ENCODE measurements at regions not wholly inside any gene's neighbourhood (a gene's known extent, or its start where the extent isn't known, plus 50 kb on each side); places are given as distances from the start of the nearest gene placed in this dataset.

DNA sequence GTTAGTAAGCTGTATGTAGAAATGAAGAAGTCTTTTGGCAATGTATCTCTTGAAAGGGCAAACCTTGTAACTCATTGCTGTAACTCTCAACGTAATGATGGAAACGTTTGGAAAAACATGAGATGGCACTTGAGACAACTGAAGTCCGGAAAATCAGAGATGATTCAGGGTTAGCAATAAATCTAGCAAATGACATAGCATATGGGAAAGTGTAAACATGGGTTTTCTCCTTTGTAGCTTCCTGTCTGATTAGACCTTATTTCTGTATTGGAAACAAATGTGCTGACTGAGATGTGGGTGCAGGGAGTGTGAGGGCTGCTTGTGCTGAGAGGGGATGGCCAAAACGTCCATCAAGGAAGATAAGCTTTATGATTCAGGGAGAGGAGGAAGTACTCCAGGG is 110.7 kb upstream of the FAM20A start:
- intact Hi-C loops (cut with DNase I), result no loop called here
- ATAC-seq (ENCODE audit: poor library complexity) (no peak), DNase-seq (no peak)

DNA sequence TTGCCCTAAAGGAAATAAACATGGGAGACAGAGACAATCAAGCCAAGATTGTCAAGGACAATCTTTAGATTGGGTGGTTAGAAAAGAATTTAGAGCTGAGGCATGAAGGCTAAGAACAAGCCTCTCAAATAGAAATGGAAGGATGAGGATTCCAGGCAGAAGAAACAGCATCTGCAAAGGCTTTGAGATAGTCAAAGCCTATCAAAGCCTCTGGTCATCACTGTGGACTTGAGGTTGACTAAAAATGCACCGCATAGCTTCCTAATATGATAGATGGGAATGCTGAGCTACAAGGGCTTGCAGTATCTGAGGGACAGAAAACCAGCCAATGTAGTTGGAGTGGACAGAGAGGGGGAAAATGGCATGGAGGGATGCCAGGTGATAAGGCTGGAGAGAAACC is 109.8 kb upstream of the FAM20A start:
- no peak for DNase-seq
- ATAC-seq (ENCODE audit: poor library complexity), result no peak
- intact Hi-C loops (cut with DNase I), result no loop called here

DNA sequence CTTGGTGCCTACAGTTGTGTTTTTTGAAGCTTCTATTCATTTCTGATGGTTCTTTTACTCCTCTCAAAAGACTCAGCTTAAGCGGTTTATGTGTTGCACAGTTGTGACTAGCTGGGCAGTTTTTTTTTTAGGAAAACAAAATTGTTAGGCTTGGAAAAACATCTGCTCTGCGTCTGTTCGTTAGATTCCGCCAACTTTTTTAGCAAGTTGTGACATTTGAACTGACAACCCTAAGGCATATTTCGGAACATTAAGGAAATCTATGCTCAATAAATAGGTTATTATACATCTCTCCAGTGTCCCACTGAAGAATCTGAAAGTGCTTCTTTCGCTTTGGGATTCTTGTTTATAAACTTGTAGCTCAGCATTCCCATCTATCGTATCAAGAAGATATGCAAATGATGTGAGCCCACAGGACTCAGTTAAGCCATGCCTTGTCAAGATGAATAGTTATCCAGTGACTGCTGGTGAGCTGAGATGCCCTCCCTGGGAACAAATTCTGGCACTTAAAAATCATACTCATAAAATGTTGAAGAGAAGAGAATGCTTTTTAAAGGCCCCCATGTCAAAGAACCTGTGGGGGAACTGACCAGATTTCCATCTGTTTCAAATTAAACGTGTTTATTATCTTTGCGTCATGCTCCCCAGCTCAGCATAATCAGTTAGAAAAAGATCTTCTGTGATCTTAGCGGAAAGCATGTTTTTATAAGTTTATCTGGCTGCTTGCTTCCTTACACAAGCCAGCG is 109.0 kb upstream of the FAM20A start:
- DNase-seq, result no peak
- intact Hi-C loops (cut with DNase I), result no loop called here
- peak; percentile 55 for ATAC-seq (ENCODE audit: poor library complexity)

DNA sequence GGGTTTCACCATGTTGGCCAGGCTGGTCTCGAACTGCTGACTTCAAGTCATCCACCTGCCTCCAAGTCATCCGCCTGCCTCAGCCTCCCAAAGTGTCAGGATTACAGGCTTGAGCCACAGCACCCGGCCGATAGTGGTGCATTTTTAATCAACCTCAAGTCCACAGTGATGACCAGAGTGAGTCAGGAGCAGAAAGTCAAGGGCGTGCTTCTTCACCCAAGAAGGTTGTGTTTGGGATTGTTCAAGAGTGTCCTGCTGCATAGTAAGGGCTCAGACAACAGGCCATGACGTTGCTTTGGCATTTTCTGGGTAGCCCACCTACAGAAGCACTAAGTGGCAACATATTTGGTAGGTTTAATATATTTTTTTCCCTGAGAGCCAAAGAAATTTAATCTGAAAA is 108.3 kb upstream of the FAM20A start:
- DNase-seq (no peak), ATAC-seq (ENCODE audit: poor library complexity) (no peak)
- intact Hi-C loops (cut with DNase I), result no loop called here

DNA sequence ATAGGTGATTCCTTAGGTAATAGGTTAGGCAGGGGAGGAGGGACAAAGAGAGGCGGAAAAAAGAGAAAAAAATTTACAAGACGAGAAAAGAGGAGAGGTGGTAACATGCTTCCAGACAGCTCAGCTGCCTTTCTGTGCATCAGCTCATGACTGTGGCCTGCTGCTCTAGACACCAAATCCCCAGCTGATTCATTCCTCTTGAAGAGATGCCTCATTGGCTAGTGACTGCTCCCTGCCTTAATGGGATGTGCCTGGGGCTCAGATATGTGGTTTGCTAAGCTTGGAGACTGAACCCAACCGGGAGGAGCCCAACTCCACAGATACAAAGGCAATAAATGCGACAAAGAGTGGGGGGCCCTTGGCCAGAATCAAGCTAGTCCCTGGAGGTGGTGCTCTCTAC is 105.9 kb upstream of the FAM20A start:
- intact Hi-C loops (cut with DNase I), result no loop called here
- no peak for DNase-seq
- ATAC-seq (ENCODE audit: poor library complexity), result peak; percentile 42

DNA sequence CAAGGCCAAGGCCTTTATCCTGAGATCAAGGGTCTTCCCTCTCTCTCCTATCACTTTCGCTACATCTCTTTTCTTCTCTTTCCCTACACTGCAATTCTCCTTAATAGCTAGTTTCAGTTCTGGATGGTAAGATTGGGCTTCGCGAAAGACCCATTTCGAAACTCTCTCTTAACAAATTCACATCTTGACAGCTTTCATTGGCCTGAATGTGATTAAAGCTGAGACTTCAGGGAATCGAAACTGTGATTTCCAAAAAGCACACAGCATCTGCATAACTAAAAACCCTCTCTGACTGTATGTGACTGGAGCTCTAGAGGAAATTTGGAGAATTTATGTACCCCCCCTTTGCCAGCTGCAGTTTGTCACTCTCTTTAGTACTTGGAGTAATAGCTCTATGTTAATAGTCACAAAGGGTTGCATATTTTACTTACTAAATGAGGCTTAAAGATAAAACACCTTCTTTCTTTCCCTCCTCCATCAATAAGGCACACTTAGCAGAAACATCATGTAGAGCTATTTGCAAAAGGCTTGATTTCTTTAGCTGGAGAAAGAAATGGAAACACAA is 105.3 kb upstream of the FAM20A start:
- ATAC-seq (ENCODE audit: poor library complexity) (peak; percentile 50), DNase-seq (no peak)
- intact Hi-C loops (cut with DNase I), result no loop called here

DNA sequence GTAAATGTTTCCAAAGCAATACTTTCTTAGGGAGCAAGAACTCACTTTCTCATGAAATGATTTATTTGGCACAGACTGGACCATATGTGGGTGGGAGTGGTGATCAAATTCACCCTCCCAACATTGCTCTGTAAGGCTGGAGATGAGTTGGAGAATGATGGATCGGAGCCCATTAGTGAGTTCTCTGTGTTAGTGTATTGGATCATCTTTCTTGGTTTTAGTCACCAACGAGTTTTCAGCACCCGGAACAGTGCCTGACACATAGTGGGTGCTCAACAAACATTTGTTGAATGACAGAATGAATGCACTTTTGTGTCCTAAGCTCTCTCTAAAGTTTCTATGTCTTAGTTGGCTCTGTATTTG is 104.5 kb upstream of the FAM20A start:
- no peak for ATAC-seq (ENCODE audit: poor library complexity)
- no peak for DNase-seq
- intact Hi-C loops (cut with DNase I), result no loop called here

DNA sequence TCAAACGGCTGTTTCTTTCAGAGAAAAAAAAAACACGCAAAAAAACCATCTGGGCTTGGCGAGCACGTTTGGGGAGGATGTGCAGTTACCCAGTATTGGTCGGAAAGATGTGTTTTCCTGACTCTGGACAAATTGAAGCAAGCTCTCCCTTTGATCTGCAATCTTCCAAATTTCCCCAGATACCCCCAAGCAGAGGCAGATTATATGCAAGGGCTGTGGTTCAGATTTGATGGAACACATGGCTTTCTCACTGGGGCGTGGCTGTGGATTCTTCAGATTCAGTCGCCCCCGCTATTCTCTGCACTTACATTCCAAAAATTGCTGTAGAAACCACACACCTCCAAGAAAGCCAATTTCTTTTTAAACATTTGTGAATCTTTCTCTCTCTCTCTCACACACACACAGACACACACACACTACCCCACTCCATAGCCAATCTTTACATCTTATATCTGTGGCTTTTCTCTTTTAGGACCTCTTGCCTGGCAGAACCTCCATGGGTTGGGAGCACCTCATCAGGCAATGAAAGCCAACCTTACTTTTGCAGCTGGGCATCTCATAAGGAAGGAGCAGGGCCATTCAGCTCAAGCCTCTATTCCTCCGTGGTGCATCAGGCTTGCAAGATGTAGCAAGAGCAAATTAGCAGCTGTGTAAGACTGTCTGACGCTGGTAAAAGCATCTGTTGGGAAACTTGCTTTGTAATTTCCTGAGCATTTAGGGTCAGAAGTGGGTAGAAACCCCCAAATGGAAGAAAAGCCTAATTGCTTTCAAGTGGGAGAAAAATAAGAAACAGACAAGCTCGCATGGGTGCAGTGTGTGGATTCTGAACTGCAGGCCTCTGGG is 103.9 kb upstream of the FAM20A start:
- ATAC-seq (ENCODE audit: poor library complexity), result no peak

DNA sequence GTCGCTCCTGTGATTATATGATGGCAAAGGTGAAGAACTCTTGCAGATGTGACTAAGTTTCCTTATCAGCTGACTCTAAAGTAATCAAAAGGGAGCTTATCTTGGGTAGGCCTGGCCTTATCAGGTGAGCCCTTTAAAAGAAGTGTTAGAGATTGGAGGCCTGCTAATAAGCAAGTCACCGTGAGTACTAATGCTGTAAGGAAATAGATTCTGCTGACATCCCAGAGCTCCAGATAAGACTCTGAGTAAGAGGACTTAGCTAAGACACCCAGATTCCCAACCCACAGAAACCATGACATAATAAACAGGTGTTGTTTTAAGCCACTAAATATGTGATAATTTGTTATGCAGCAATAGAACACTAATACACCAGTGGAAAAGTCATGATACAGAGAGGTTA is 99.9 kb upstream of the FAM20A start:
- intact Hi-C loops (cut with DNase I), result no loop called here
- DNase-seq (no peak), ATAC-seq (ENCODE audit: poor library complexity) (no peak)

More for the DNA sequence above, 103.9 kb upstream of the FAM20A start:
- intact Hi-C loops (cut with DNase I), result no loop called here
- DNase-seq, result no peak

DNA sequence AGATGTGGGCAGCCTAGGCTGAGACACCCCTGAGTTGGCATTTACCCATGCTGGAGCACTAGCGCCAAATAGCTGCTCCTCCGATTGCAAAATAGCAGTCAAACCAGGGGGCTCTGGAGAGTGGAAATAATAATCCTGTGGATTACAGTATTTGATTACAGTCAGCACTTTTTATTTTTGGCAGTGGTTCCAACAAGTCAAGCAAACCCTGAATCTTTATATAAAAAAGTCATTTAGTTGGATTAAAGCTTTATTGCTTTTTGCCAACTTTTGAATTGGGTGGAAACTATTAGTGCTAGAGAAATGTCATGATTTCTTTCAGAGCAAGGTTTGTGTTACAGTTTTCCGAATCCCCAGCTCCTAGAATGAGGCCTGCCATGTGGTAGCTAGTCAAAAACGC is 99.3 kb upstream of the FAM20A start:
- peak; percentile 21 for ATAC-seq (ENCODE audit: poor library complexity)
- intact Hi-C loops (cut with DNase I), result no loop called here
- no peak for DNase-seq

DNA sequence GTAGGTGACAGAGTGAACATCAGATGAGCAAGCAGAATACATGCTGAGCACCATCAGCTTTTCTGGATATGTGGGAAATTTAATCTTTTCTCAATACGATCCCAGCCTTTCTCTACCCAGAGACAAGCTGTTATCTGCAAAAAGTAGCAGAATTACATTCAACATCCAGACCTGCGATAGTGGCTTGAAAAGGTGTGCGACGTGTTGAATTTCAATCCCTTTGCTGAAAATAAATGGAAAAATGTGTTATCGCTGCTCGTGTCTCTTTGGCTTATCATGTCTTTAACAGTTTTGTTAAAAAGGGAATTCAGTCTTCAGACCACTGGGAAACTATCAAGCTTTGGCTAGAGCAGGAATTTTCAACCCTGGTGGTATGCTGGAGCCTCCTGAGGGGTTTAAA is 98.8 kb upstream of the FAM20A start:
- no peak for ATAC-seq (ENCODE audit: poor library complexity)
- intact Hi-C loops (cut with DNase I), result no loop called here

DNA sequence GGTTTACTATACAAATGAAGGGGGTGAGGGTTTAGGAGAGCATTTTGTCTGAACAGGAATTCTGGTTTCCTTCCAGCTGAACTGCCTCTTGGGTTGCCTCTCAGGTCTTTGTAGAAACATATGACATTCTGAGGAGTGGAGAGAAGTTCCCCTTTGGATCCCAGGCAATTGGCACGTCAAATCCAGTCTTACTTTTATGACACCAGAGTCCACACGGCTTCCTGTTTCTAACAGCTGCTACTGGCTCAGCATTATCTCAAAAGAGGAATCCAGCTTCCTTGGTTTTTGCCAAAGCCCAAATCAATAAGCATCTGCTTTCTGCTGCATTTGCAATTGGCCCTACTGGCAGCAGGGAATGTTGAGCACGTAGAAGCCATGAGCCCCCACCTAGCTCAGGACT is 97.6 kb upstream of the FAM20A start:
- ATAC-seq (ENCODE audit: poor library complexity) (peak; percentile 74), DNase-seq (no peak)

More for the DNA sequence above, 98.8 kb upstream of the FAM20A start:
- no peak for DNase-seq

DNA sequence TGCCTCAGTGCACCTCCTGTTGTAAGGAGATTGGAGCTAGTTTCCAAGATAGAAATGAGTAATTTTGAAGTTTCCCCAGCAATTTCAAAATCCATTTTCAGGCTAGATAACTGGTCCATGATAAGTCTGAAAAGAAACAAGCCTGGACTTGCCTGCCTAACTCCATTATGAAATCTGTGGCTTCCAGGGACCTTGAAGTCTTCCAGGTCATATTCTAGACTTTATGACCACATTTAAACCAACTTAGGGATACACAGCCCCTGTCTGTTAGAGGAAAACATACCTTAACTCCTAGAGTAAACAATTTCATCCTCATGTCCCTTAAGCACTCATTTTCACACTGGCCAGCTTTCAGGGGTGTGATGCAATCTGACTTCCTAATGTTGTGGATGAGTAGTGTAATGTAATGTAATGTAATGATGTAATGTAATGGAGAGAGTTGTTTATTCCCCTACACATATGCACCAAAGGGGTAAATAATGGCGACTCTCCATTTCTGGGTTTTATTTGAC is 96.7 kb upstream of the FAM20A start:
- DNase-seq (no peak), ATAC-seq (ENCODE audit: poor library complexity) (peak; percentile 64)
- intact Hi-C loops (cut with DNase I), result no loop called here

More for the DNA sequence above, 97.6 kb upstream of the FAM20A start:
- intact Hi-C loops (cut with DNase I), result no loop called here

DNA sequence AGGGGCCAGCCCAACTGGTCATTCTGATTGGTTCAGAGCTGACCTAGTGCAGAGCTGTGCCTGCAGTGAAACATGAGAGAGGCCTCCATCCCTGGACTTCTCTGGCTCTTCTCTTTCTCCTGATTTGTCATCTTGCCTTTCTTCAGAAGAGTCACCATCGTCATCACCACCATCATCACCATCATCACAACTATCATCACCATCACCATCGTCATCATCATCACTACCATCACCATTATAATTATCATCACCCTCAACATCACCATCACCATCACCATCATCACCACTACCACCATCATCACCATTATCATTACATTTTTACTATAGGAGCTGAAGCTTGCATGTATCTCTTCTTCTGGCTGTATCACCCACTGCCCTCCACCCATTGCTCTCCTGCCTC is 94.5 kb upstream of the FAM20A start:
- no peak for ATAC-seq (ENCODE audit: poor library complexity)
- no peak for DNase-seq
- intact Hi-C loops (cut with DNase I), result no loop called here

DNA sequence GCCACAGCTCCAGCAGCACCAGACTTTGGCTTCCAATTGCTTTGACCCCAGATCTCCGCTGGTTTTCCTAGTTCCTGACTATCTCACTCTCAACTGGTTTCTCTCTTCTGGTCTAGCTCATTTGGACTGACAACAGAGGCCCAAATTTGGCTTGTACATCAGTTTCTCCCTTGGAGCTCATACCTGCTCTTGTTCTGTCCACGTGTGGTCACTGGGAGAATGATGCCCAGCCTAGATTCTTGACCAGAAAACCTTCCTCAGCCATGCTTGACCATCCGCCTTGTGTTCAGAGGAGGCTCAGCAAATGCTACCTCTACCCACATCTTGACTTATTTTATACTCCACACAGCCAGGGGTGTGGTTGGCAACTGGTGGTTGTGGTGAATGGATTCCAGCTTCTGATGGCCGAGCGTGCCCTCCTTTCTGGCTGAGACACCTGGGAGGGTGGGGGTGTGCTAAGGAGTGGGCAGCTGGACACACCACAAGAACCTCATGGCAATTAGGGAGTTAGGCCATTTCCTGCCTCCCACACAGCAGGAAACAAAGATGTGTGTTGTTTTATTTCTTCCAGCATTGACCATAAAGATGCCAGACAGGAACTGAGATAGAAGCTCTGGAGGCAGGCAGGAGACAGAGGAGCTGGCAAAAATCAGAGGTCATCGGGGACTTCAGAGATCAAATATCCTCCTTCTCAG is 93.8 kb upstream of the FAM20A start:
- no peak for DNase-seq
- intact Hi-C loops (cut with DNase I), result no loop called here
- ATAC-seq (ENCODE audit: poor library complexity), result no peak

DNA sequence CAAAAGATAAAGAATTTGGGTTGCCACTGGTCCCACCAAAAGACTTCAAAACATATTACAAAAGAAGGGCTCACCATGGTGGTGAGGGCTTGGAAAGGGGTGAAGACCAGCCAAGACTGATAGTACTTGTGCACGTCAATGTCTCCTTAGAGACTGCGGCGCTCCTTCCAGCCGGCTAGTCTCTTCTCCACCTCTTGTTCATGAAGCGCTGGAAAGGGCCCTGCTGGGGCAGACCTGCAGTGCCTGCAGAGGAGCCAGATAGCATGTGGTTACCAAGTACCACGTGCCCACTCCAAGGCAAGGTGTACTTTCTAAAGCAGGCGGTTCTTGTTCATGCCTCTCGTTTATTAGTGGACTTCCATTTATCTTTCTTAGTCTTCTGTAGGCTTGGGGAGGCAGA is 92.7 kb upstream of the FAM20A start:
- intact Hi-C loops (cut with DNase I), result no loop called here
- no peak for ATAC-seq (ENCODE audit: poor library complexity)
- DNase-seq, result no peak

DNA sequence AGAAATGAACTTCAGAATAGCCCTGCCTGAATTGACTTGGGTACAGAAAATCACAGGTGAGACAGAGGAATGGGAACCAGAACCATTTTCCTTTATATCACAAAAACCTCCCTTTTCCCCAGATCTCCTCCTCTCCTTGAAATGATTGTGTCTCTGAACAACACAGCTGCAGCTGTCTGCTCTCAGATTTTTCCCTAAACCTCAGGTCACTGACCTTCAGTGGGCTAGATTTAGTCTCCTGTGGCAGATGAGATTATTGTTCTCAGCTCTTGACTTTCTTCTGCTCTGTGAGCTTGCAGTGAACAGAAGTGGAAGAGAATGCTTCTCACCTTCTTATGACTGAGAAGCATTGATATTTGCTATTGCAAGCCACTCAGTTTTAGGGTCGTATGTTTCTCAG is 92.3 kb upstream of the FAM20A start:
- intact Hi-C loops (cut with DNase I), result no loop called here
- no peak for DNase-seq

DNA sequence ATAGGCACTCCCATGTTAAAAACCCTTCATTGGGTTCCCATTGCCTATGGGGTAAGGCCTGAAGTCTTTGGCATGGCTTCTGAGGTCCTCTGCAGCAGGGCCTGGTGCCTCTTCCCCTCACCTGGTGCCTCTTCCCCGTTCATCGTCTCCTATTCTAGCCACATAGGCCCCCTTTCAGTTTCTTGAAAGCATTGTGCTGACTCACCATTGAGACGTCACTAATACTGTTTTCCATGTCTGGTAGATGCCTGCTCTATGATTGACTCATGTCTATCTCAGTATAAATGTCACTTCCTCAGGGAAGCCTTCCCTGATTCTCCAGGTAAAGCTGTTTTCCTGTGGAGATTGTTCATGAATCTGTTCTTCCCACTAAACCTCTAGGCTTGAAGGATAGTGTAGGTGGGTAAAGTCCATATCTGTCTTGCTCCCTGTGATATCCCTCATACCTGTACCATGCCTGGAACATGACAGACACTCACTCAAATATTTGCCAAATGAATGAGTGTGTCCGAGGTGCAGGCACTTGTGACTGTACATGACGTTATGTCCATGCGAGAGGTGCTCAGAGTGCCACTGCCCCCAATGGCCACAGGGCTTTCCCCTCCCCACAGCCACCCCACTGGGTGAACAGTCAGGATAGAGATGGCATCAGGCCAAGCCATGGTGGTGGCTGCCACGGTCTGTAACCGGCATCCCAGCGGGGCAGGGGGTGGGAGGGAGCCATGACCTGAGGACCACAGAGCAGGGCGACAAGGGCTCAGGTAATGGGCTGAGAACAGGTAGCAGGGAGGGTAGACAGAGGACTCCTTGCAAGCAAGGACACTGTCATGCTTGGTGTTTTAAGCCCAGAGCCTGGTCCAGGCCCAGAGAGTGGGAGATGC is 85.2 kb upstream of the FAM20A start:
- ATAC-seq (ENCODE audit: poor library complexity) (no peak), DNase-seq (no peak)
- intact Hi-C loops (cut with DNase I), result no loop called here

More for the DNA sequence above, 92.3 kb upstream of the FAM20A start:
- ATAC-seq (ENCODE audit: poor library complexity), result no peak

All from Right ventricle myocardium superior (tissue), 1 donor.